ENCODE measurements at regions not wholly inside any gene's neighbourhood (a gene's known extent, or its start where the extent isn't known, plus 50 kb on each side); places are given as distances from the start of the nearest gene placed in this dataset.

GRCh38 chr4:141900856-141901255 lies 264.5 kb downstream of the IL15 start:
- no peak for TF ChIP-seq CTCF (IDR thresholded peaks at IDR 0.05; ENCODE audit: low read depth, low read length)
- no peak overlapping the region for H3K4me3 ChIP-seq (ENCODE audit: low read depth, low read length)
- DNase-seq (ENCODE audit: low read depth, low spot score) = no peak
- in situ Hi-C loops (cut with HindIII; ENCODE audit: low sequenced_read_pairs) = no loop called here

GRCh38 chr4:141905751-141906150 lies 269.4 kb downstream of the IL15 start:
- TF ChIP-seq CTCF (IDR thresholded peaks at IDR 0.05; ENCODE audit: low read depth, low read length) = no peak
- in situ Hi-C loops (cut with HindIII; ENCODE audit: low sequenced_read_pairs) = no loop called here
- no peak overlapping the region for H3K4me3 ChIP-seq (ENCODE audit: low read depth, low read length)
- DNase-seq (ENCODE audit: low read depth, low spot score) = peak; percentile 71

- H3K4me3 ChIP-seq (ENCODE audit: low read depth, low read length) = no peak overlapping the region
- DNase-seq (ENCODE audit: low read depth, low spot score) = no peak
- in situ Hi-C loops (cut with HindIII; ENCODE audit: low sequenced_read_pairs) = no loop called here
- TF ChIP-seq CTCF (IDR thresholded peaks at IDR 0.05; ENCODE audit: low read depth, low read length) = no peak
These were observed 273.2 kb downstream of the IL15 start for GRCh38 chr4:141909541-141909940.

- TF ChIP-seq CTCF (IDR thresholded peaks at IDR 0.05; ENCODE audit: low read depth, low read length) = no peak
- no peak for DNase-seq (ENCODE audit: low read depth, low spot score)
- in situ Hi-C loops (cut with HindIII; ENCODE audit: low sequenced_read_pairs) = no loop called here
- H3K4me3 ChIP-seq (ENCODE audit: low read depth, low read length) = no peak overlapping the region
These were observed 276.4 kb downstream of the IL15 start for GRCh38 chr4:141912831-141913230.

- no peak for TF ChIP-seq CTCF (IDR thresholded peaks at IDR 0.05; ENCODE audit: low read depth, low read length)
- in situ Hi-C loops (cut with HindIII; ENCODE audit: low sequenced_read_pairs) = no loop called here
- no peak overlapping the region for H3K4me3 ChIP-seq (ENCODE audit: low read depth, low read length)
- DNase-seq (ENCODE audit: low read depth, low spot score) = no peak
These were observed 277.5 kb downstream of the IL15 start for GRCh38 chr4:141913928-141914327.

- DNase-seq (ENCODE audit: low read depth, low spot score) = no peak
- no peak for TF ChIP-seq CTCF (IDR thresholded peaks at IDR 0.05; ENCODE audit: low read depth, low read length)
- in situ Hi-C loops (cut with HindIII; ENCODE audit: low sequenced_read_pairs) = no loop called here
- H3K4me3 ChIP-seq (ENCODE audit: low read depth, low read length) = no peak overlapping the region
These were observed 278.4 kb downstream of the IL15 start for GRCh38 chr4:141914746-141915145.

- in situ Hi-C loops (cut with HindIII; ENCODE audit: low sequenced_read_pairs) = no loop called here
- no peak for TF ChIP-seq CTCF (IDR thresholded peaks at IDR 0.05; ENCODE audit: low read depth, low read length)
- no peak overlapping the region for H3K4me3 ChIP-seq (ENCODE audit: low read depth, low read length)
- no peak for DNase-seq (ENCODE audit: low read depth, low spot score)
These were observed 283.3 kb downstream of the IL15 start for GRCh38 chr4:141919649-141920048.
